Kidney (tissue), 13 donors: ENCODE measurements at regions not wholly inside any gene's neighbourhood (a gene's known extent, or its start where the extent isn't known, plus 50 kb on each side); places are given as distances from the start of the nearest gene placed in this dataset.
"Not testable (repeated sequence)": the region's sequence is repeated elsewhere in the genome, so short reads cannot be mapped to it uniquely, and the experiment has no call there.

Experiments
- DNase-seq, 5 donors: peaks; one replicate each; pipeline ENCODE4 v3.0.0-alpha.2; 2013 to 2020
- FAIRE-seq: peaks from 2 replicates; lab custom pipeline; 2012; peaks lifted over from hg19 to GRCh38; lab: Jason Lieb, UNC
- H3K27ac ChIP-seq, 2 donors: one replicate each; pipeline ENCODE4 v1.7.0; 2013; ENCODE audit warnings: low read depth in 2 of 2, low read length in 2 of 2, inconsistent platforms in 1 of 2
- H3K27me3 ChIP-seq: one replicate; pipeline ENCODE4 v1.7.1; 2013; ENCODE audit warnings: low read length, inconsistent platforms; ENCODE audit not compliant: control insufficient read depth, insufficient read depth
- H3K36me3 ChIP-seq, 3 donors: one replicate each; pipeline versions ENCODE4 v1.7.0 to v1.7.1; 2013; ENCODE audit warnings: low read length in 3 of 3, control low read depth in 1 of 3, inconsistent platforms in 1 of 3; ENCODE audit not compliant: insufficient read depth in 3 of 3, control insufficient read depth in 2 of 3
- H3K4me1 ChIP-seq, 3 donors: one replicate each; pipeline versions ENCODE4 v1.7.0 to v1.7.1; 2013; ENCODE audit warnings: low read length in 3 of 3, inconsistent platforms in 1 of 3, low read depth in 1 of 3; ENCODE audit not compliant: control insufficient read depth in 2 of 3, insufficient read depth in 2 of 3
- H3K4me3 ChIP-seq, 3 donors: one replicate each; pipeline versions ENCODE4 v1.7.0 to v1.8.1; 2013; ENCODE audit warnings: low read length in 3 of 3, control low read depth in 1 of 3, inconsistent platforms in 1 of 3
- H3K9ac ChIP-seq, 3 donors: one replicate each; pipeline versions ENCODE4 v1.7.0 to v1.7.1; 2013; ENCODE audit warnings: low read length in 3 of 3, control low read depth in 1 of 3, inconsistent platforms in 1 of 3
- H3K9me3 ChIP-seq, 3 donors: one replicate each; pipeline versions ENCODE4 v1.7.0 to v1.7.1; 2013; ENCODE audit warnings: low read length in 3 of 3, control low read depth in 1 of 3, inconsistent platforms in 1 of 3; ENCODE audit not compliant: control insufficient read depth in 2 of 3, insufficient read depth in 1 of 3
- intact Hi-C: fragments of 100-400 bp; cut with DNase I; formaldehyde crosslinking; loops from one replicate; pipeline ENCODE4 v1.11.1; 2022
- TF ChIP-seq, protein P1 (sequence below): IDR thresholded peaks from 3 replicates; pipeline ENCODE4 v1.5.1; 2012; ENCODE audit warnings: mild to moderate bottlenecking, moderate library complexity, borderline replicate concordance; ENCODE audit not compliant: insufficient read depth; ENCODE audit errors: extremely low read depth
- donor health status: control.
- donor health status: control.
- donor health status: control.
- donor health status: control.
- donor health status: control.
- donor health status: DM: yes; HTN: yes; CAD: no.
- donor health status: Normal renal cell carcinoma (clear cell type).

GRCh38 chr7:56218510-56218909 is 102.3 kb upstream of the NUPR2 start:
- Histone ChIP-seq H3K27ac (no peak overlapping the region), H3K4me3 (no peak overlapping the region), H3K27me3 (no peaks in the 10 kb centered on the region), H3K4me1 (no peaks in the 10 kb centered on the region), H3K9me3 (peaks cover 0 to 5% (median 0%) of the 10 kb centered on the region in 3 donors), H3K36me3 (no peaks in the 10 kb centered on the region), H3K9ac (no peak overlapping the region)
- TF ChIP-seq, protein P1, sequence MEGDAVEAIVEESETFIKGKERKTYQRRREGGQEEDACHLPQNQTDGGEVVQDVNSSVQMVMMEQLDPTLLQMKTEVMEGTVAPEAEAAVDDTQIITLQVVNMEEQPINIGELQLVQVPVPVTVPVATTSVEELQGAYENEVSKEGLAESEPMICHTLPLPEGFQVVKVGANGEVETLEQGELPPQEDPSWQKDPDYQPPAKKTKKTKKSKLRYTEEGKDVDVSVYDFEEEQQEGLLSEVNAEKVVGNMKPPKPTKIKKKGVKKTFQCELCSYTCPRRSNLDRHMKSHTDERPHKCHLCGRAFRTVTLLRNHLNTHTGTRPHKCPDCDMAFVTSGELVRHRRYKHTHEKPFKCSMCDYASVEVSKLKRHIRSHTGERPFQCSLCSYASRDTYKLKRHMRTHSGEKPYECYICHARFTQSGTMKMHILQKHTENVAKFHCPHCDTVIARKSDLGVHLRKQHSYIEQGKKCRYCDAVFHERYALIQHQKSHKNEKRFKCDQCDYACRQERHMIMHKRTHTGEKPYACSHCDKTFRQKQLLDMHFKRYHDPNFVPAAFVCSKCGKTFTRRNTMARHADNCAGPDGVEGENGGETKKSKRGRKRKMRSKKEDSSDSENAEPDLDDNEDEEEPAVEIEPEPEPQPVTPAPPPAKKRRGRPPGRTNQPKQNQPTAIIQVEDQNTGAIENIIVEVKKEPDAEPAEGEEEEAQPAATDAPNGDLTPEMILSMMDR: no peak
- DNase-seq (no peak), FAIRE-seq (no peak)
- intact Hi-C loops: no loop called here

DNA sequence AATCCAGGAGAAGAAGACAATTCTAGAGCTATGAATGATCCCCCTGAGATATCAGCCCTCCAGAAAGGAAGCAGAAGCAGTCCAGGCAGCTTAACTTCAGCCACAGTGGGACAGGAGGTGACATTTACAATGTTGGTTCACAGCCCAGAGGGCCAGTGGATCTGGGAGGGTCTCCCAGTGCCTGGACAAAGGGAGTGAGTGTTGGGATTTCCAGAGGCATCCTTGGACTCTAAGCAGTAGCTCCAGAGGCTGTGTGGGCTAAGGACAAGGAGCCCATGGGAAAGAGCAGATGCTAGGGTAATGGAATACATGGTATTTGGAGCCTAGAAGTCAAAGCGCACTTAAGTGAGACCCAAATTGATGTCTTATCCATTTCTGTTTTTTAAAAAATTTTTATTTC is 97.4 kb upstream of the NUPR2 start:
- Histone ChIP-seq H3K4me3 (no peak overlapping the region), H3K9me3 (peaks cover 0 to 5% (median 0%) of the 10 kb centered on the region in 3 donors), H3K36me3 (no peaks in the 10 kb centered on the region), H3K27ac (no peak overlapping the region), H3K27me3 (no peaks in the 10 kb centered on the region), H3K9ac (no peak overlapping the region), H3K4me1 (no peaks in the 10 kb centered on the region)
- intact Hi-C loops: no loop called here
- TF ChIP-seq, protein P1: no peak
- FAIRE-seq (no peak), DNase-seq (no peak)

DNA sequence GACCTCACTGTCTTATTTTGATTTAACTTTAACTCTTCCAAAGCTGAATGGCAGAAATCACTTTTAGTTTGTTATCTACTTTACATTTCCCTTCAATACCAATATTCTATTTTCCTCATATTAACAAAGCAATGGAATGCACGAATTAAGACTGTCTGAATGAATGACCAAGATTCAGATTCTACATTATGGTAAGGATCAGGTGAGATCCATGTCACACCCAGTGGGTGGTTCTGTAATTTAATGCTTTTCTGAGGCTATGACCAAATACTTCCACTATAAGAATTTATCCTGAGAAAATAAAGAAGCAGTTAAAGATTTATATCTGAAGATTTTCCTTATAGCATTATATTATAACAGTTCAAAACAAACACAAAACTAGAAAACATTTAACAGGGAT is 90.2 kb upstream of the NUPR2 start:
- no peak for DNase-seq
- no peak overlapping the region for H3K27ac ChIP-seq
- FAIRE-seq: no peak
- intact Hi-C loops: no loop called here
- H3K36me3 ChIP-seq: no peaks in the 10 kb centered on the region
- TF ChIP-seq, protein P1: no peak
- H3K9me3 ChIP-seq: no peaks in the 10 kb centered on the region
- H3K9ac ChIP-seq: no peak overlapping the region
- H3K4me1 ChIP-seq: no peaks in the 10 kb centered on the region
- H3K4me3 ChIP-seq: no peak overlapping the region
- H3K27me3 ChIP-seq: no peaks in the 10 kb centered on the region

- no peak for DNase-seq
- FAIRE-seq: no peak
- H3K4me3 ChIP-seq: no peak overlapping the region
- no peak overlapping the region for H3K9ac ChIP-seq
- no peaks in the 10 kb centered on the region for H3K27me3 ChIP-seq
- intact Hi-C loops: no loop called here
- H3K36me3 ChIP-seq: no peaks in the 10 kb centered on the region
- no peaks in the 10 kb centered on the region for H3K4me1 ChIP-seq
- TF ChIP-seq, protein P1: no peak
- H3K9me3 ChIP-seq: no peaks in the 10 kb centered on the region
- no peak overlapping the region for H3K27ac ChIP-seq
These were observed 83.4 kb upstream of the NUPR2 start for GRCh38 chr7:56199639-56200038.

GRCh38 chr7:56196195-56196594 is 80.0 kb upstream of the NUPR2 start:
- intact Hi-C loops, FAIRE-seq, DNase-seq, H3K27me3 ChIP-seq, H3K27ac ChIP-seq, H3K4me1 ChIP-seq, H3K9me3 ChIP-seq, H3K4me3 ChIP-seq, H3K9ac ChIP-seq, H3K36me3 ChIP-seq: not testable (repeated sequence)
